OCI-LY1 (cell line): ENCODE measurements at regions not wholly inside any gene's neighbourhood (a gene's known extent, or its start where the extent isn't known, plus 50 kb on each side); places are given as distances from the start of the nearest gene placed in this dataset.

Experiments used
- CTCF ChIP-seq: fragments of 200-600 bp; sonication (generic), shearing (Covaris generic); IDR thresholded peaks from 2 replicates; pipeline ENCODE4 v1.5.1; 2017; ENCODE audit warnings: mild to moderate bottlenecking, antibody characterized with exemption, low read length, moderate library complexity, mixed read lengths
- EZH2 ChIP-seq: fragments of 200-600 bp; sonication (generic), shearing (Covaris generic); IDR thresholded peaks from 2 replicates; pipeline ENCODE4 v1.8.0; 2017; ENCODE audit warnings: borderline replicate concordance, mixed run types, mild to moderate bottlenecking, antibody characterized with exemption, low read length, moderate library complexity, mixed read lengths

- TF ChIP-seq CTCF (no peak), EZH2 (no peak)
Measured at GRCh38 chr18:59054496-59055287, 85.0 kb upstream of the SEC11C start.
